SK-N-MC (cell line): ENCODE measurements at regions not wholly inside any gene's neighbourhood (a gene's known extent, or its start where the extent isn't known, plus 50 kb on each side); places are given as distances from the start of the nearest gene placed in this dataset.

ENCODE experiments used
- EZH2 ChIP-seq: fragments of 200-600 bp; sonication (generic); IDR thresholded peaks from one replicate; pipeline ENCODE4 v1.6.1; 2017; ENCODE audit warnings: antibody characterized with exemption
- FOXP2 ChIP-seq: optimal IDR thresholded peaks from 2 replicates; pipeline ENCODE3; 2011; ENCODE audit warnings: mild to moderate bottlenecking, moderate library complexity; ENCODE audit not compliant: insufficient read depth; ENCODE audit errors: extremely low read length, control extremely low read depth
- POLR2AphosphoS5 ChIP-seq: IDR thresholded peaks from 2 replicates; pipeline ENCODE4 v1.6.1; 2012; ENCODE audit warnings: mild to moderate bottlenecking, low read depth, low read length, borderline replicate concordance

GRCh38 chr15:59741274-59741906 lies 52.3 kb upstream of the BNIP2 start:
- no peak for TF ChIP-seq EZH2
- no peak for TF ChIP-seq POLR2AphosphoS5
- TF ChIP-seq FOXP2: no peak
